ENCODE measurements at regions not wholly inside any gene's neighbourhood (a gene's known extent, or its start where the extent isn't known, plus 50 kb on each side); places are given as distances from the start of the nearest gene placed in this dataset.
A peak's percentile ranks its signal among the peaks of the same experiment; 100 is the strongest.

DNA sequence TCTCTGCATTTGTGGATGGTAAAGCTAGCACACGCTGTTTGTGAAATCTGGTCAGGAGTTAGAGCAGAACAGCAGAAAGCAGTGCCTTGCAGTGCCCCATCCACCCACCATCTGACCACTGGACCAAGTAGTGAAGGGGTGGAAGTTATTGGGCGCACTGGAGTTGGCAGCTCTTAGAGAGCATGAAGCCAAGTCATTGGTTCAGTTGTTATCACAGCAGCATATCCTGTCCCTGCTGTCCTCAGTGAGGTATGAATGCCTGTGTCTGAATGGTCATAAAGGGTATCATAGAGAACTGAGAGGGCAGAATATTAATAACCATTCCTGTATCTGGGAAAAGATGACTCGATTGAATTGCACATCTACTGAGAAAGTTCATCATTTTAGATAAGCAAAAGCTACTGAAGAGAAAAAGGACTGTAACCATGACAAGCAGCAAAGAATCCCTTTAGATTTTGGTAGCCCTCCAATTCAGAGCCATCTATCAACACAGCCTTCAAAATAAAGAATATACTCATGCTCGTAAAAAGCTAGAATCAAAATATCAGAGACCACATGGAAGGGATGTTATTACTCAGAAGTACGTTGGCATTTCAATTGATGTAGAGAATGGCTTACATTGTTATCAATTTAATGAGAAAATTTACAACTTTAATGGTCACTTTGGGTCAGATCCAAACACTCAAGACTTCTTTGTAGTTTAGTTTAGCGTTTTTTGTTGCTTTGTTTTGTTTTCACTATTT, 919.0 kb downstream of the EFNB2 start:
- no peak overlapping the region for H3K4me3 Mint-ChIP-seq
- H3K27ac Mint-ChIP-seq: no peak overlapping the region
- H3K27me3 Mint-ChIP-seq (ENCODE audit: low read depth): no peaks in the 10 kb centered on the region
- DNase-seq (ENCODE audit: low spot score in 2 of 2, unreplicated experiment in 2 of 2): no peak
- no peaks in the 10 kb centered on the region for H3K9me3 Mint-ChIP-seq
- TF ChIP-seq, protein P1, sequence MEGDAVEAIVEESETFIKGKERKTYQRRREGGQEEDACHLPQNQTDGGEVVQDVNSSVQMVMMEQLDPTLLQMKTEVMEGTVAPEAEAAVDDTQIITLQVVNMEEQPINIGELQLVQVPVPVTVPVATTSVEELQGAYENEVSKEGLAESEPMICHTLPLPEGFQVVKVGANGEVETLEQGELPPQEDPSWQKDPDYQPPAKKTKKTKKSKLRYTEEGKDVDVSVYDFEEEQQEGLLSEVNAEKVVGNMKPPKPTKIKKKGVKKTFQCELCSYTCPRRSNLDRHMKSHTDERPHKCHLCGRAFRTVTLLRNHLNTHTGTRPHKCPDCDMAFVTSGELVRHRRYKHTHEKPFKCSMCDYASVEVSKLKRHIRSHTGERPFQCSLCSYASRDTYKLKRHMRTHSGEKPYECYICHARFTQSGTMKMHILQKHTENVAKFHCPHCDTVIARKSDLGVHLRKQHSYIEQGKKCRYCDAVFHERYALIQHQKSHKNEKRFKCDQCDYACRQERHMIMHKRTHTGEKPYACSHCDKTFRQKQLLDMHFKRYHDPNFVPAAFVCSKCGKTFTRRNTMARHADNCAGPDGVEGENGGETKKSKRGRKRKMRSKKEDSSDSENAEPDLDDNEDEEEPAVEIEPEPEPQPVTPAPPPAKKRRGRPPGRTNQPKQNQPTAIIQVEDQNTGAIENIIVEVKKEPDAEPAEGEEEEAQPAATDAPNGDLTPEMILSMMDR (IDR thresholded peaks at IDR 0.05; ENCODE audit: unreplicated experiment): no peak
- no peaks in the 10 kb centered on the region for H3K36me3 Mint-ChIP-seq
- peaks cover 42% of the 10 kb centered on the region for H3K4me1 Mint-ChIP-seq

DNA sequence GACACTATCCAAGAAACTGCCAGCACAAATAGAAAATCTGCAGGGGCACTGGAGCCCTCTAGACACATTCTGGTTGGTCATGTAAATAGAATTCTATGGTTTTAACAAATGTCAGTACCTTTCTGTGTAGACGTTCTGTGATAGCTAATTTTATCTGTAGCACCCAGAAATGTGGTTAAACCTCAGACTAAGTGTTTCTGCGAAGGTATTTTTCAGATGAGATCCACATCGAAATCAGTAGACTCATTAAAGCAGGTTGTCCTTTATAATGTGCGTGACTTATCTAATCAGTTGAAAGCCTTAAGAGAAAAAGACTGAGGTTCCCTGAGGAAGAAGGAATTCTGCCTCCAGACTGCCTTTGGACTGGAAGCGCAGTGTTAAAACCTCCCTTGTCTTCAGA, 922.9 kb downstream of the EFNB2 start:
- Mint-ChIP-seq H3K36me3 (no peaks in the 10 kb centered on the region), H3K27me3 (ENCODE audit: low read depth) (no peaks in the 10 kb centered on the region), H3K9me3 (no peaks in the 10 kb centered on the region), H3K4me1 (peaks cover 52% of the 10 kb centered on the region), H3K27ac (peak overlapping the region; percentile 56), H3K4me3 (no peak overlapping the region)
- DNase-seq (ENCODE audit: low spot score in 2 of 2, unreplicated experiment in 2 of 2): no peak
- TF ChIP-seq, protein P1 (IDR thresholded peaks at IDR 0.05; ENCODE audit: unreplicated experiment): no peak

DNA sequence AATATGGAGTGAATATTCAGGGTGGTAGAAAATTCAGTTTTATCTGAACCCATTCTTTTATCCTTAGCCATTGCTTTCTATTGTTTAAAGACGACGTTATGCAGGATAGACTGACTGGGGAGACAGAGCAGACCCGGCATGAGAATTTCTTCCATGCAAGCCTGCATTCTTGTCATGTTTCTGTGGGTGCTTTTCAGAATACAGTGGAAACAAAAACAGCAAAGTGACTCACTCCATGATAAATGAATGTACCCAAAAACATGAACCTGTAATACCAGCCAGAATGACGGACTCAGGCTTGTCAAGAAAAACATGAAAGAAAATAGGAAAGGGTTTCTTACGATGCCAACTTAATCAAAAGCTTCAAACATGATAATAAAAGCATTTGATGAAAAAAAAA, 924.0 kb downstream of the EFNB2 start:
- H3K36me3 Mint-ChIP-seq: no peaks in the 10 kb centered on the region

DNA sequence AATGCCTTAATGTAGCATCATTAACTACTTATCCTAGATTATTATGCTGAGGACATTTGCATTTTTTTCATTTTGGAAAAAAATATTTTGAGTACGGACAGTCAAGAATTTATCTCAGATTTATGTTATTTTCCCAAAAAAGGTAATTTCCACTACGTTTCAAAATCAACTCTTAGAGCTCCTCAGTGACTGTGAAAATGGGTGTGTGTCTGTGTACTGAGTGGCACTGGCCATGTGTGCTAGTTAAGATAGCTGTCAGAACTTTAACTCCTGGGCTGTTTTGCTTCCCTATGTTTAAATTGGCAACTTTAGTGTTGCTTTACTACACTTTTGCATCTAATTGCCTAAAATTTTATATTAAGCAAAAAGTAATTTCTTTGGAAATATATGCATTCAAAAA, 927.4 kb downstream of the EFNB2 start:
- Mint-ChIP-seq H3K4me3 (no peak overlapping the region), H3K36me3 (no peaks in the 10 kb centered on the region), H3K27ac (no peak overlapping the region), H3K4me1 (peaks cover 51% of the 10 kb centered on the region), H3K27me3 (ENCODE audit: low read depth) (no peaks in the 10 kb centered on the region), H3K9me3 (no peaks in the 10 kb centered on the region)
- TF ChIP-seq, protein P1 (IDR thresholded peaks at IDR 0.05; ENCODE audit: unreplicated experiment): no peak
- DNase-seq (ENCODE audit: low spot score in 2 of 2, unreplicated experiment in 2 of 2): no peak

More for the DNA sequence above, 924.0 kb downstream of the EFNB2 start:
- TF ChIP-seq, protein P1 (IDR thresholded peaks at IDR 0.05; ENCODE audit: unreplicated experiment): no peak
- Mint-ChIP-seq H3K27me3 (ENCODE audit: low read depth) (no peaks in the 10 kb centered on the region), H3K4me3 (peak overlapping the region; percentile 1), H3K9me3 (no peaks in the 10 kb centered on the region), H3K4me1 (peaks cover 54% of the 10 kb centered on the region), H3K27ac (peak overlapping the region; percentile 26)
- no peak for DNase-seq (ENCODE audit: low spot score in 2 of 2, unreplicated experiment in 2 of 2)

DNA sequence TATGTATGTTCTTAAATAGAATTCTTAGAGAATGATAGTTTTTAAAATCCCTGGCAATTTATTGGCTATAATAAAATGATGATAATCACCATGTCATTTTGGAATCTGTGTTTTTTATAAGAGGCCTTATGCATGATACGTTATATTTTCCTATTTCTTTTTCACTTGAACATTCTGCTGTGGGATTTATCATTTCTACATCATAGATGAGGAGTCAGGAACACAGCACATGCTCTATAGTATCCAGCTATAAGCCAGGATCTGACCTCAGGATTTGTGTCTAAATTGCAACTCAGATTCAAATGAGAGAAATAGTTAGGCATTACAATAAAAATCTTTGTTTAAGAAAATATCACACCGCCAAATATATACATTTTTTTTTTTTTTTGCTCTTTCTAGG, 928.0 kb downstream of the EFNB2 start:
- H3K27ac Mint-ChIP-seq: peak overlapping the region; percentile 44
- H3K36me3 Mint-ChIP-seq: no peaks in the 10 kb centered on the region
- no peak for DNase-seq (ENCODE audit: low spot score in 2 of 2, unreplicated experiment in 2 of 2)
- peaks cover 48% of the 10 kb centered on the region for H3K4me1 Mint-ChIP-seq
- TF ChIP-seq, protein P1 (IDR thresholded peaks at IDR 0.05; ENCODE audit: unreplicated experiment): no peak
- no peak overlapping the region for H3K4me3 Mint-ChIP-seq
- no peaks in the 10 kb centered on the region for H3K27me3 Mint-ChIP-seq (ENCODE audit: low read depth)
- H3K9me3 Mint-ChIP-seq: no peaks in the 10 kb centered on the region
